MM.1S (cell line): ENCODE measurements at regions not wholly inside any gene's neighbourhood (a gene's known extent, or its start where the extent isn't known, plus 50 kb on each side); places are given as distances from the start of the nearest gene placed in this dataset.
A peak's percentile ranks its signal among the peaks of the same experiment; 100 is the strongest.

Experiments
- EZH2 ChIP-seq: fragments of 300-600 bp; sonication (generic); optimal IDR thresholded peaks from 2 replicates; pipeline ENCODE3; 2017; ENCODE audit warnings: low read depth, mild to moderate bottlenecking, antibody characterized with exemption, low read length, mixed read lengths
- TF ChIP-seq, protein P1 (sequence below): fragments of 300-600 bp; sonication (generic); IDR thresholded peaks from 2 replicates; pipeline ENCODE4 v1.5.1; 2016; ENCODE audit warnings: antibody characterized with exemption, low read length, mixed read lengths

DNA sequence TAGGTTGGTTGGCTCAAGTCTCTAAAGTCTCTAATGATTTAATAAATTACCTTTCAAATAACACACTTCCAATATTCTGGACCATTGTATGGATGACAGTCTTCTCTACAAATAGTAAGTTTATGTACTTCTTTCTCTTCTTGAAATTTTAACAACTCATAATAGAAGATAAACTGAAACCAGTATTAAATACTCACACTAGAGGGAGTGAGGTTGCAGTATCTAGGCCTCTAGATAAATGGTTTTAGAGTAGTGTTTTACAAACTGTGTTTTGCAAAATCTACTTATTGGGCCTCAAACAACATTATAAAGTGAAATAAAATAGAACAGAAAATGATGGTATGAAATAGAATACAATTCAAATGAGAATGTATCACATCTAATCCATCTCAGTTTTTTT lies 479.9 kb upstream of the BRINP3 start:
- TF ChIP-seq, protein P1, sequence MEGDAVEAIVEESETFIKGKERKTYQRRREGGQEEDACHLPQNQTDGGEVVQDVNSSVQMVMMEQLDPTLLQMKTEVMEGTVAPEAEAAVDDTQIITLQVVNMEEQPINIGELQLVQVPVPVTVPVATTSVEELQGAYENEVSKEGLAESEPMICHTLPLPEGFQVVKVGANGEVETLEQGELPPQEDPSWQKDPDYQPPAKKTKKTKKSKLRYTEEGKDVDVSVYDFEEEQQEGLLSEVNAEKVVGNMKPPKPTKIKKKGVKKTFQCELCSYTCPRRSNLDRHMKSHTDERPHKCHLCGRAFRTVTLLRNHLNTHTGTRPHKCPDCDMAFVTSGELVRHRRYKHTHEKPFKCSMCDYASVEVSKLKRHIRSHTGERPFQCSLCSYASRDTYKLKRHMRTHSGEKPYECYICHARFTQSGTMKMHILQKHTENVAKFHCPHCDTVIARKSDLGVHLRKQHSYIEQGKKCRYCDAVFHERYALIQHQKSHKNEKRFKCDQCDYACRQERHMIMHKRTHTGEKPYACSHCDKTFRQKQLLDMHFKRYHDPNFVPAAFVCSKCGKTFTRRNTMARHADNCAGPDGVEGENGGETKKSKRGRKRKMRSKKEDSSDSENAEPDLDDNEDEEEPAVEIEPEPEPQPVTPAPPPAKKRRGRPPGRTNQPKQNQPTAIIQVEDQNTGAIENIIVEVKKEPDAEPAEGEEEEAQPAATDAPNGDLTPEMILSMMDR, result peak; percentile 33; the same call in 1 of the 2 replicates
- TF ChIP-seq EZH2, result no peak
